PC-3 (cell line): ENCODE measurements at regions not wholly inside any gene's neighbourhood (a gene's known extent, or its start where the extent isn't known, plus 50 kb on each side); places are given as distances from the start of the nearest gene placed in this dataset.
"Not testable (repeated sequence)": the region's sequence is repeated elsewhere in the genome, so short reads cannot be mapped to it uniquely, and the experiment has no call there.

Source experiments
- ATAC-seq: fragments of 200-7000 bp; cut with Tn5 transposase; 2 replicates; pipeline ENCODE4 v1.9.1; 2020; ENCODE audit warnings: mild to moderate bottlenecking, moderate library complexity
- BruUV-seq: library from RNA; stranded (reverse); fragments of 400-500 nt; replicated peaks from 2 replicates; lab custom pipeline; 2021; lab: Mats Ljungman, UMichigan
- CTCF ChIA-PET: fragments of 300-600 bp; sonication (Branson Sonifier 250); formaldehyde crosslinking; loops from one replicate; lab custom pipeline; 2022; ENCODE audit warnings: antibody characterized with exemption; lab: Charles Lee
- POLR2A ChIA-PET: fragments of 300-600 bp; sonication (Branson Sonifier 250); formaldehyde crosslinking; loops from one replicate; lab custom pipeline; 2022; ENCODE audit warnings: antibody characterized with exemption; ENCODE audit not compliant: unreplicated experiment; lab: Charles Lee
- DNase-seq: peaks from one replicate; pipeline ENCODE4 v3.0.0-alpha.2; 2015
- H2AFZ ChIP-seq: fragments of 300-600 bp; sonication (generic); 2 replicates; pipeline ENCODE4 v1.6.0; 2016; ENCODE audit warnings: antibody characterized with exemption, low read length
- H3F3A ChIP-seq: fragments of 300-600 bp; sonication (generic); one replicate; pipeline ENCODE4 v1.6.0; 2017; ENCODE audit warnings: antibody characterized with exemption, low read length, control low read depth, mild to moderate bottlenecking; ENCODE audit not compliant: unreplicated experiment
- H3K27ac ChIP-seq: fragments of 300-600 bp; sonication (generic); 2 replicates; pipeline ENCODE4 v1.5.1; 2016; ENCODE audit warnings: mild to moderate bottlenecking, low read length
- H3K27me3 ChIP-seq: fragments of 300-600 bp; sonication (generic); 2 replicates; pipeline ENCODE4 v1.6.1; 2016; ENCODE audit warnings: low read length, mixed read lengths
- H3K36me3 ChIP-seq: fragments of 300-600 bp; sonication (generic); 2 replicates; pipeline ENCODE4 v1.6.1; 2016; ENCODE audit warnings: low read depth, mixed run types, low read length, mixed read lengths
- H3K4me1 ChIP-seq: fragments of 300-600 bp; sonication (generic); 2 replicates; pipeline ENCODE4 v1.5.1; 2016; ENCODE audit warnings: low read length; ENCODE audit not compliant: insufficient read depth
- H3K4me2 ChIP-seq: fragments of 300-600 bp; sonication (generic); 2 replicates; pipeline ENCODE4 v1.6.0; 2016; ENCODE audit warnings: low read length
- H3K4me3 ChIP-seq: fragments of 300-600 bp; sonication (generic); 2 replicates; pipeline ENCODE4 v1.5.1; 2016; ENCODE audit warnings: mild to moderate bottlenecking, low read length, mixed read lengths
- H3K79me2 ChIP-seq: fragments of 300-600 bp; sonication (generic); 2 replicates; pipeline ENCODE4 v1.6.1; 2017; ENCODE audit warnings: low read length, mixed read lengths
- H3K9ac ChIP-seq: fragments of 300-600 bp; sonication (generic); 2 replicates; pipeline ENCODE4 v1.6.0; 2016; ENCODE audit warnings: mild to moderate bottlenecking, low read length
- H3K9me2 ChIP-seq: fragments of 300-600 bp; sonication (generic); replicated peaks from 2 replicates; pipeline ENCODE4 v1.6.1; 2016; ENCODE audit warnings: mixed run types, low read length, mixed read lengths
- H3K9me3 ChIP-seq: fragments of 300-600 bp; sonication (generic); 2 replicates; pipeline ENCODE4 v1.6.1; 2016; ENCODE audit warnings: low read length, mixed read lengths
- H4K20me1 ChIP-seq: fragments of 300-600 bp; sonication (generic); 2 replicates; pipeline ENCODE4 v1.6.1; 2016; ENCODE audit warnings: low read length, mixed read lengths
- EZH2 ChIP-seq: fragments of 300-600 bp; sonication (generic); IDR thresholded peaks from one replicate; pipeline ENCODE4 v1.6.1; 2017; ENCODE audit warnings: antibody characterized with exemption, mild to moderate bottlenecking, low read length; ENCODE audit not compliant: unreplicated experiment
- EZH2phosphoT487 ChIP-seq: fragments of 300-600 bp; sonication (generic); IDR thresholded peaks from 2 replicates; pipeline ENCODE4 v1.6.1; 2018; ENCODE audit warnings: mild to moderate bottlenecking, antibody characterized with exemption, low read length, borderline replicate concordance
- intact Hi-C: fragments of 100-400 bp; cut with micrococcal nuclease; formaldehyde crosslinking; loops from 2 replicates; pipeline ENCODE4 v1.9.0; 2023
- TF ChIP-seq, protein P1 (sequence below): fragments of 300-600 bp; sonication (generic); conservative IDR thresholded peaks from 2 replicates; pipeline ENCODE4 v1.5.1; 2017; ENCODE audit warnings: antibody characterized with exemption, low read depth, mild to moderate bottlenecking, low read length

DNA sequence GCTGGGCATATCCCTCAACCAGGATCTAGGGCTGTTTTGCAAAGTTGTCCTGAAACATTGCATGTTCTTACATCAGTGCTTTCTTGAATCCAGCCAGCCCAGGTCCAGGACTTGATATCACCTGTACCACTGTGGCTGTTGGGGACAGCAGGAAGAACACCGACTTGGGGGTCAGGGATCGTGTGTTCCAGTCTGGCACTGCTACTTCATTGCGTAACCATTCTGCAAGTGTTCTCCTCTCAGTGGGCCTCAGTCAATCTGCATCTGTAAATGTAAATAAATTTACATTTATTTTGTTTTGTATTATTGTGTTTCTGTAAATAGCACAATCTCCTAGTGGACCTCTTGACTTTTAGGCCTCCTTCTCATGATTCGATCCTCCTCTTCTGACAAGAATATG is 167.3 kb downstream of the SUDS3 start:
- Histone ChIP-seq H3F3A (no peaks in the 10 kb centered on the region), H3K36me3 (no peaks in the 10 kb centered on the region), H3K4me1 (no peaks in the 10 kb centered on the region), H3K9me3 (no peaks in the 10 kb centered on the region), H4K20me1 (no peaks in the 10 kb centered on the region), H3K4me3 (no peak overlapping the region), H3K4me2 (no peak overlapping the region), H3K9ac (no peak overlapping the region), H2AFZ (no peak overlapping the region), H3K9me2 (no peaks in the 10 kb centered on the region), H3K79me2 (no peaks in the 10 kb centered on the region), H3K27ac (no peak overlapping the region), H3K27me3 (0 out of 2 replicates have a peak, but pooled peaks cover 3% of the 10 kb centered on the region)
- ATAC-seq: no peak
- TF ChIP-seq EZH2phosphoT487: no peak
- CTCF ChIA-PET: no interaction called here
- POLR2A ChIA-PET: no interaction called here
- BruUV-seq: no TSS peak
- intact Hi-C loops: no loop called here
- no peak for DNase-seq

DNA sequence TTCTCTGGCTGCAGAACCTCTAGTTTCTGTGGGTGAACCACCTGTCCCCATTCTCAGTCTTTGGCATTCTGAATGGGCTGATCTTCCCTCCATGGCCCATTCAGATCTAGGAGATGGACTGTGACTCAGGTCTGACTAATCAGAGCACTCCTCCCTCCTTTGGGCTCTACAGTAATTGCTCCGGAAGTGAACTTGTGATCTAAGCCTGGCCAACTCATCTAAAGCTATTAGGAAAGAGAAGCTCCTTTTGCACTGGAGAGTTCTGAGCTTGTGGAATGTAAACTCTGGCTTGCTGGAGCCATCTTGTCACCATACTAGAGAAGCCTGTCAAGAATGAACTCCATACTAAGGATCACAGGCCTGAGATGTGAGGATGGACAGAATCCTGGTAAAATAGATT is 168.2 kb downstream of the SUDS3 start:
- no peaks in the 10 kb centered on the region for H3K9me3 ChIP-seq
- H4K20me1 ChIP-seq: no peaks in the 10 kb centered on the region
- no peak overlapping the region for H3K4me2 ChIP-seq
- no peak for TF ChIP-seq EZH2phosphoT487
- no peak for TF ChIP-seq EZH2
- TF ChIP-seq, protein P1, sequence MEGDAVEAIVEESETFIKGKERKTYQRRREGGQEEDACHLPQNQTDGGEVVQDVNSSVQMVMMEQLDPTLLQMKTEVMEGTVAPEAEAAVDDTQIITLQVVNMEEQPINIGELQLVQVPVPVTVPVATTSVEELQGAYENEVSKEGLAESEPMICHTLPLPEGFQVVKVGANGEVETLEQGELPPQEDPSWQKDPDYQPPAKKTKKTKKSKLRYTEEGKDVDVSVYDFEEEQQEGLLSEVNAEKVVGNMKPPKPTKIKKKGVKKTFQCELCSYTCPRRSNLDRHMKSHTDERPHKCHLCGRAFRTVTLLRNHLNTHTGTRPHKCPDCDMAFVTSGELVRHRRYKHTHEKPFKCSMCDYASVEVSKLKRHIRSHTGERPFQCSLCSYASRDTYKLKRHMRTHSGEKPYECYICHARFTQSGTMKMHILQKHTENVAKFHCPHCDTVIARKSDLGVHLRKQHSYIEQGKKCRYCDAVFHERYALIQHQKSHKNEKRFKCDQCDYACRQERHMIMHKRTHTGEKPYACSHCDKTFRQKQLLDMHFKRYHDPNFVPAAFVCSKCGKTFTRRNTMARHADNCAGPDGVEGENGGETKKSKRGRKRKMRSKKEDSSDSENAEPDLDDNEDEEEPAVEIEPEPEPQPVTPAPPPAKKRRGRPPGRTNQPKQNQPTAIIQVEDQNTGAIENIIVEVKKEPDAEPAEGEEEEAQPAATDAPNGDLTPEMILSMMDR: no peak
- H3K27me3 ChIP-seq: 0 out of 2 replicates have a peak, but pooled peaks cover 3% of the 10 kb centered on the region
- no peaks in the 10 kb centered on the region for H3K79me2 ChIP-seq
- ATAC-seq (peak; percentile 43; the same call in 1 of the 2 replicates), DNase-seq (peak; percentile 65)
- H2AFZ ChIP-seq: no peak overlapping the region
- ChIA-PET CTCF (no interaction called here), POLR2A (no interaction called here)
- BruUV-seq: no TSS peak
- H3K9ac ChIP-seq: no peak overlapping the region
- H3K4me3 ChIP-seq: no peak overlapping the region
- no peaks in the 10 kb centered on the region for H3K4me1 ChIP-seq
- intact Hi-C loops: no loop called here
- H3K36me3 ChIP-seq: no peaks in the 10 kb centered on the region
- H3K27ac ChIP-seq: no peak overlapping the region
- no peaks in the 10 kb centered on the region for H3F3A ChIP-seq
- H3K9me2 ChIP-seq: no peaks in the 10 kb centered on the region

DNA sequence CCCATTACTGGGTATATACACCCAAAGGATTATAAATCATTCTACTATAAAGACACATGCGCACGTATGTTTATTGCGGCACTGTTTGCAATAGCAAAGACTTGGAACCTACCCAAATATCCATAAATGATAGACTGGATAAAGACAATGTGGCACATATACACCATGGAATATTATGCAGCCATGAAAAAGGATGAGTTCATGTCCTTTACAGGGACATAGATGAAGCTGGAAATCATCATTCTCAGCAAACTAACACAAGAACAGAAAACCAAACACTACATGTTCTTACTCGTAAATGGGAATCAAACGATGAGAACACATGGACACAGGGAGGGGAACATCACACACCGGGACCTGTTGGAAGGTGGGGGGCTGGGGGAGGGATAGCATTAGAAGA is 171.3 kb downstream of the SUDS3 start:
- intact Hi-C loops, CTCF ChIA-PET, H2AFZ ChIP-seq, POLR2A ChIA-PET, H3K79me2 ChIP-seq, H3K4me1 ChIP-seq, H3K4me3 ChIP-seq, H3K9me3 ChIP-seq, H3F3A ChIP-seq, BruUV-seq, H3K9me2 ChIP-seq, H3K4me2 ChIP-seq, H3K9ac ChIP-seq, H3K27me3 ChIP-seq, H3K27ac ChIP-seq, H3K36me3 ChIP-seq, ATAC-seq, DNase-seq, H4K20me1 ChIP-seq: not testable (repeated sequence)

- no TSS peak for BruUV-seq
- Histone ChIP-seq H3K4me3 (no peak overlapping the region), H3K9ac (no peak overlapping the region), H3K9me2 (no peaks in the 10 kb centered on the region), H3K36me3 (no peaks in the 10 kb centered on the region), H3F3A (no peaks in the 10 kb centered on the region), H3K9me3 (no peaks in the 10 kb centered on the region), H3K4me2 (no peak overlapping the region), H3K79me2 (no peaks in the 10 kb centered on the region), H2AFZ (no peak overlapping the region), H3K27ac (no peak overlapping the region), H3K27me3 (peaks cover 7% of the 10 kb centered on the region; the same call in 1 of the 2 replicates), H4K20me1 (no peaks in the 10 kb centered on the region), H3K4me1 (no peaks in the 10 kb centered on the region)
- ChIA-PET POLR2A (no interaction called here), CTCF (no interaction called here)
- no peak for DNase-seq
- no peak for ATAC-seq
- TF ChIP-seq EZH2phosphoT487 (no peak), EZH2 (no peak)
- TF ChIP-seq, protein P1: no peak
- intact Hi-C loops: no loop called here
Measured at GRCh38 chr12:118548887-118549509, 172.6 kb downstream of the SUDS3 start.
